22Rv1 (cell line): ENCODE measurements at regions not wholly inside any gene's neighbourhood (a gene's known extent, or its start where the extent isn't known, plus 50 kb on each side); places are given as distances from the start of the nearest gene placed in this dataset.
"Not testable (repeated sequence)": the region's sequence is repeated elsewhere in the genome, so short reads cannot be mapped to it uniquely, and the experiment has no call there.

Experiments
- H3K27ac ChIP-seq: fragments of 450-650 bp; 2 replicates; pipeline ENCODE4 v1.5.1; 2017
- ZFX ChIP-seq: fragments of 450-650 bp; IDR thresholded peaks from 2 replicates; pipeline ENCODE4 v1.6.1; 2017; ENCODE audit warnings: antibody characterized with exemption, borderline replicate concordance
- TF ChIP-seq, protein P1 (sequence below): fragments of 450-650 bp; IDR thresholded peaks from 2 replicates; pipeline ENCODE4 v1.5.1; 2017; ENCODE audit warnings: mild to moderate bottlenecking

- H3K27ac ChIP-seq, result no peak overlapping the region
- TF ChIP-seq, protein P1, sequence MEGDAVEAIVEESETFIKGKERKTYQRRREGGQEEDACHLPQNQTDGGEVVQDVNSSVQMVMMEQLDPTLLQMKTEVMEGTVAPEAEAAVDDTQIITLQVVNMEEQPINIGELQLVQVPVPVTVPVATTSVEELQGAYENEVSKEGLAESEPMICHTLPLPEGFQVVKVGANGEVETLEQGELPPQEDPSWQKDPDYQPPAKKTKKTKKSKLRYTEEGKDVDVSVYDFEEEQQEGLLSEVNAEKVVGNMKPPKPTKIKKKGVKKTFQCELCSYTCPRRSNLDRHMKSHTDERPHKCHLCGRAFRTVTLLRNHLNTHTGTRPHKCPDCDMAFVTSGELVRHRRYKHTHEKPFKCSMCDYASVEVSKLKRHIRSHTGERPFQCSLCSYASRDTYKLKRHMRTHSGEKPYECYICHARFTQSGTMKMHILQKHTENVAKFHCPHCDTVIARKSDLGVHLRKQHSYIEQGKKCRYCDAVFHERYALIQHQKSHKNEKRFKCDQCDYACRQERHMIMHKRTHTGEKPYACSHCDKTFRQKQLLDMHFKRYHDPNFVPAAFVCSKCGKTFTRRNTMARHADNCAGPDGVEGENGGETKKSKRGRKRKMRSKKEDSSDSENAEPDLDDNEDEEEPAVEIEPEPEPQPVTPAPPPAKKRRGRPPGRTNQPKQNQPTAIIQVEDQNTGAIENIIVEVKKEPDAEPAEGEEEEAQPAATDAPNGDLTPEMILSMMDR, result no peak
- no peak for TF ChIP-seq ZFX
These were observed 204.4 kb upstream of the LINGO1 start for GRCh38 chr15:77836906-77837648.

- H3K27ac ChIP-seq, result no peak overlapping the region
- TF ChIP-seq, protein P1, result no peak
- no peak for TF ChIP-seq ZFX
These were observed 203.5 kb upstream of the LINGO1 start for GRCh38 chr15:77836121-77836692.

- no peak overlapping the region for H3K27ac ChIP-seq
- TF ChIP-seq ZFX, result no peak
- TF ChIP-seq, protein P1, result no peak
These were observed 201.7 kb upstream of the LINGO1 start for GRCh38 chr15:77834276-77834990.

DNA sequence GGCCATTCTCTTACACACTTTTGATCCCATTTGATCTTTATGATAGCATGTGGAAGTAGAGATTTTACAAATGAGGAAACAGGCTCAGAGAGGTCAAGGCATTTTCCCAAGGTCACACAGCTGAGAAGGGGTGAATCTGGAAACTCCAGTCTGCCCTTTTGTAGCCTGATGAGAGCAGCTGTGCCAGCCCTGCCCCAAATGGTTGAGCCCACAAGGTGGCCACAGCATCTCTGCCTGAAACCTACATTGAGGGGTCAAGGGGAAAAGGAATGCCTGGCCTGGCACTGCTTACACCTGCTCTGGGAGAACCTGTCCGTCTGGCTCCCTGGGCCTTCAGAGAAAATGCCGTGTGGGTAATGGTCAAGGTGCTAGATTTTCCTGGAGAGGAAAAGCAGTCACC lies 200.2 kb upstream of the LINGO1 start:
- no peak overlapping the region for H3K27ac ChIP-seq
- TF ChIP-seq ZFX, result no peak
- TF ChIP-seq, protein P1, result no peak

DNA sequence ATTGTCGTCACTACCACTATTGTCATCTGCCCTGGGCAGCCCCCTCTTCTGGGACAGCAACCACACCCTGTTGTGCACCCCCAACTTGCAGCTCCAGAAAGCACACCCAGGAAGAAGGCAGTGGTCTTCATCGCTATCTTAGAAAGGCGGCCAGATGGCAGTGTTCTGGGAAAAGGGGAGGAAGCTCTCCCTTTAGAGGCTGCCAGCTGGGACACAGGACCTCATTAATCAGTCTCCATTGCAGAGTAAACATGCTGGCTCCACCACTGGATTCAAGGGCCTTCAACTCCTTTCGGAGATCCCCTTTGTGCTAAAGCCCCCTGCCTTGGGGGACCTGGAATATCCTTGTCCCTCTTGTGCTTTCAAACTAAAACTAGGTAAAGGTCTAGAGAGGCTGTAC lies 199.3 kb upstream of the LINGO1 start:
- TF ChIP-seq, protein P1, result no peak
- no peak for TF ChIP-seq ZFX
- no peak overlapping the region for H3K27ac ChIP-seq

- TF ChIP-seq, protein P1, result no peak
- no peak for TF ChIP-seq ZFX
These were observed 197.3 kb upstream of the LINGO1 start for GRCh38 chr15:77830051-77830468.

GRCh38 chr15:77829331-77829730 lies 196.6 kb upstream of the LINGO1 start:
- not testable (repeated sequence) for H3K27ac ChIP-seq

More at GRCh38 chr15:77830051-77830468, 197.3 kb upstream of the LINGO1 start:
- H3K27ac ChIP-seq, result no peak overlapping the region
